NT2/D1 (cell line): ENCODE measurements at regions not wholly inside any gene's neighbourhood (a gene's known extent, or its start where the extent isn't known, plus 50 kb on each side); places are given as distances from the start of the nearest gene placed in this dataset.

Experiments
- SUZ12 ChIP-seq: IDR thresholded peaks from 2 replicates; pipeline ENCODE4 v1.6.1; 2011; ENCODE audit not compliant: insufficient read length, insufficient read depth; ENCODE audit errors: extremely low read depth
- YY1 ChIP-seq: IDR thresholded peaks from 2 replicates; pipeline ENCODE4 v1.6.1; 2011; ENCODE audit not compliant: insufficient read length, insufficient read depth
- ZNF274 ChIP-seq: IDR thresholded peaks from 2 replicates; pipeline ENCODE4 v1.6.1; 2011; ENCODE audit warnings: mild to moderate bottlenecking, low read depth, low read length

DNA sequence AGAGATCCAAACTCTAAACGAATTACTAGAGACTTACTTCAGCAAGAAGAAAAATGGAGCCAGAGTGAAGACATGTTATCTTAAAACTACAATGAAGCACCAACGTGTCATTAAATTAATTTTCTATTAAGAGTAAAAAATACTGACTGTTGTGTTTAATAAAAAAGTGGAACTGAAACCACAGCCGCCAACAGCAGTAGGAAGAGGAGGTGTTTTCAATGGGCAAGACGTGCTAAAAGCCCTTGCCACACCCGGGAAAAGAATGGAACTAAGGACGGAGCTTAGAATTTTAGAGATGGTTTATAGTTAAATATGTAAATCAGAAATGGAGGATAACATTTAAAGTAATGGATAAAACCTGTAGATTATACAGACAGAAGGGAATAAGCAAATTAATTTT, 608.7 kb downstream of the TFAP2A start:
- TF ChIP-seq ZNF274 (no peak), YY1 (no peak), SUZ12 (no peak)
